SH-SY5Y (cell line): ENCODE measurements at regions not wholly inside any gene's neighbourhood (a gene's known extent, or its start where the extent isn't known, plus 50 kb on each side); places are given as distances from the start of the nearest gene placed in this dataset.

Experiments used
- GATA2 ChIP-seq: IDR thresholded peaks from 2 replicates; pipeline ENCODE4 v1.6.1; 2011; ENCODE audit warnings: mild to moderate bottlenecking, low read depth, low read length
- GATA3 ChIP-seq: IDR thresholded peaks from 2 replicates; pipeline ENCODE4 v1.6.1; 2011; ENCODE audit warnings: low read depth, mild to moderate bottlenecking, low read length, moderate library complexity

- TF ChIP-seq GATA3, result no peak
- TF ChIP-seq GATA2, result no peak
Observed at GRCh38 chr5:165029099-165029870, 1523.9 kb downstream of the MAT2B start.
